ENCODE measurements at regions not wholly inside any gene's neighbourhood (a gene's known extent, or its start where the extent isn't known, plus 50 kb on each side); places are given as distances from the start of the nearest gene placed in this dataset.

- no peak for DNase-seq (ENCODE audit: extremely low read depth, low read depth)
These were observed 454.2 kb upstream of the AKR1E2 start for GRCh38 chr10:4371691-4372295.

GRCh38 chr10:4370376-4370775, 455.6 kb upstream of the AKR1E2 start:
- DNase-seq (ENCODE audit: extremely low read depth, low read depth): no peak

DNA sequence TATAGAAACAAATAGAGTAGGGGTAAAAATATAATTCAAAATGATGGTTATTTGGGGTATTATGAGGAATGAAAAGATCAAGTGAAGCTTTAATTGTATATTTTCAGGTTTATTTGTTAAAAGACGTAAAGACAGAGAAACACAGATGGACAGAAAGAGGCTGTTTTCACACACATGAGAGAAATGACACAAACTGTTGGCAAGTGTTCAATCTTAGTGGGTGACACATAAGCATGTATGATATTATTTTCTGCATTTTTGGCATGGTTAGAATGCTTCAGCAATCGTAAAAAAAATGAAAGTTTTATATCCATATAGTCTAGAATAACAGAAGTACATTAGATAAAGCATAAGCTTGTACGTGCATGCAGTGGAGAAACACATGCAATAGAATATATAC, 464.4 kb upstream of the AKR1E2 start:
- DNase-seq (ENCODE audit: extremely low read depth, low read depth): no peak

- no peak for DNase-seq (ENCODE audit: extremely low read depth, low read depth)
These were observed 467.0 kb upstream of the AKR1E2 start for GRCh38 chr10:4359003-4359402.

GRCh38 chr10:4357911-4358310, 468.1 kb upstream of the AKR1E2 start:
- no peak for DNase-seq (ENCODE audit: extremely low read depth, low read depth)

GRCh38 chr10:4355350-4355749, 470.7 kb upstream of the AKR1E2 start:
- DNase-seq (ENCODE audit: extremely low read depth, low read depth): no peak

DNA sequence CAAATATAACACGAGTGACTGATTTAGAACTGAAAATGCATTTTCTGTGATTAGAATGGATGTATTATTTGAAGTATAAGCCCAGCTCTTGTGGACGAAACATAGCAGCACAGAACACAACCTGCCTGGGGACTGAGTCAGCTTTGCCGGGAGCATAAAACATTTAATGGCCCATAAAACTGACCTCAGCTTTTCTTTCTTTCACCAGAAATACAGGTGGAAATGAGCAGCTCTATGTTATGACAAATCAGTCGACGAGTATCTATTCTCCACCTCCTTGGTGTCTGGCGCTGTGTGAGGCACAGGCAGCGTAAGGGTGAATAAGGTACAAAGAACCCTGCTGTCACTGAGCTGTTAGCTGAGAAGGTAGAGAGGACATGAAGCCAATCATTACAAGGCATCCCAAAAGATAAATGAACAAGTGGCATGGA, 471.6 kb upstream of the AKR1E2 start:
- no peak for DNase-seq (ENCODE audit: extremely low read depth, low read depth)

DNA sequence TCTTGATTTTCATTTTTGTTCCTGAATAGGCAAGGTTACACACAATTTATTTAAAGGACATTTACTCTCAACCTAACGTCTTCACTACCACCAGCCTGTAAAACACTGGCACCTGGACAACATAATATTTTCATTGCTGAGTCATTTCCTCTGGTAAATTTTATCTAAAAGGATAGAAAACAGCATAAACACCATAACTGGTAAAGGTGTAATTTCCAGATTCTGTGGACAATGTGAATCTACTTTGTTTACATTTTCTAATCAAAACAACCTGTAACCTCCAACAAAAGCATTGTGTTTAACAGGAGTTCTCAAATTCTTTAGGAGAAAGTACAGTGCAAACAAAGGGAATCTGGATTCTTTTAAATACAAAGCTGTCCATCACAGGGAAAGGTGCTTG, 472.0 kb upstream of the AKR1E2 start:
- no peak for DNase-seq (ENCODE audit: extremely low read depth, low read depth)

- no peak for DNase-seq (ENCODE audit: extremely low read depth, low read depth)
These were observed 472.9 kb upstream of the AKR1E2 start for GRCh38 chr10:4353059-4353655.

DNA sequence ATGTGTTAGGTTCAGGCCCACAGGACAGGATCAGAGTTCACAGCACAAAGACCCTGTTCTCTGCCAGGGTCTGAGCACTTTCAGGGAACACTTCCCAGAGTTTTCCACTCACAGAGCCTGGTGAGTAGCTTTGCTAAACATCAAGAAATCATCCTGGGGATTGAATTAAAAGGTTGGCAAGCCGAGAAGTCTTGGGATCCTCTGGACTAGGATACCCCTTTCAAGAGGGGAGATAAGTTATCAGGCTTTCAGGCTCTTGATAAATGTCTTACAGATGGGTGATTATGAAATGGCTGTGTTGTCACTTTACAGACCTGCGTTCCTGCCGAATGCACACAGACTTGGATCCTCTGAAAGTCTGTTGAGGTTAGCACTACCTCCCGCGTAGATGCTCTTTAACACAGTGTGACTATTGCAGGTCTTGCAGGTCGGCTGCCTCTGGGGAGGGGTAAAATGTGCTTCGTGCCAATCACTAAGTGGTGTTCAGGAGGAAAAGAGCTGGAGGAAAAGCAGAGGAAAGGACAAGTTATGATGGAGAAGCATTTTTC, 473.5 kb upstream of the AKR1E2 start:
- DNase-seq (ENCODE audit: extremely low read depth, low read depth): no peak

GRCh38 chr10:4351723-4352413, 474.1 kb upstream of the AKR1E2 start:
- no peak for DNase-seq (ENCODE audit: extremely low read depth, low read depth)

DNA sequence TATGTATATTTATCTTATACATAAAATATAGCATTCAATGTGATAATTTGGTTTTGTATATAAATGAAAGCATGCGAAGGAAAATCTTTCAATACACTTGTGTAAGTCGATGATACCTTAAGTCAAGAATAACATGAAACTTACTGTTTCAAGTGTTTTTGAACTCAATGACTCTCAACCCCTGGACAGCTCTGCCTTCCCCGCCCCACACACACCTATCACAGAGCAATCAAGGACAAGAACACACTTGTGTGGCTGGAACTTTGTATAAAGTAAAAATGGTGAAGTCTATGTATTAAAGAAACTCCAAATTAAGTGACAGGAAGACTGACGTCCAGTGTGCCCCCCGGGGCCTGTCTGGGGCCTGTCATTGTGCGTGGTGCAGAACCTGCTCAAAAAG, 478.6 kb upstream of the AKR1E2 start:
- no peak for DNase-seq (ENCODE audit: extremely low read depth, low read depth)

DNA sequence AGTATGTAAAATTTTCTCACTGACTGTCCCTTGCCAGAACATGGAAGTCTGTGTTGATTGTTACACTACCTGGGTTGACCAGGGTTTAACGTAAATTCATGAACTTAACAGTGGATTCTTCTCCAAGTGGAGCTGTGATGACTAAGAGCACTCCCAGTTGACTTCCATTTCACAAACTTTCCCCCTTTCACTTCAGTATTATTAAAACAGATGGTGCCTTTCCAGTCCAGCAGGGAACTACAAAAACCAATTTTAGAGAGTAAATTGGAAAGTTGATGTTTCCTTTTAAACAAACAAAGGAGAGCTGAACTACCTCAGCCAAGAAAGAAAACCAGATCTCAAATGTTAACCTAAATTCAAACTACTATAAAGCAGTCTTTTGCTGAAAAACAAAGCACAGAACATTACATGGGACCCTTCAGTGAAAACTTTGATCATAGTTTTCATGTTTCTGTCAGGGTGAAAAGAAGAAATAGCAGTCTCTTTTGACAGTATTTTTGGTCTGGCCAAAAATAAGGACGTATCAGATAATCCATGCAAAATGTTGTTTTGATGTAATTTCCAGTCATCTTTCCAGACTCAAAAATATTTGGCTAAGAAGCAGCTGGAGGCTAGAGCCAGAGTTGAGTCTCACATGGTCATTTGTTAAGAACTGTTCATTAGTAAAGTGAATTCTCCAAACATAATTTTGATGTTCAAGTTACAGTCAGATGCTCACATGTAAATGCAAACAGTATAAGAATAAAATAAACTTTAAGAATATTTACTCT, 479.9 kb upstream of the AKR1E2 start:
- no peak for DNase-seq (ENCODE audit: extremely low read depth, low read depth)

DNA sequence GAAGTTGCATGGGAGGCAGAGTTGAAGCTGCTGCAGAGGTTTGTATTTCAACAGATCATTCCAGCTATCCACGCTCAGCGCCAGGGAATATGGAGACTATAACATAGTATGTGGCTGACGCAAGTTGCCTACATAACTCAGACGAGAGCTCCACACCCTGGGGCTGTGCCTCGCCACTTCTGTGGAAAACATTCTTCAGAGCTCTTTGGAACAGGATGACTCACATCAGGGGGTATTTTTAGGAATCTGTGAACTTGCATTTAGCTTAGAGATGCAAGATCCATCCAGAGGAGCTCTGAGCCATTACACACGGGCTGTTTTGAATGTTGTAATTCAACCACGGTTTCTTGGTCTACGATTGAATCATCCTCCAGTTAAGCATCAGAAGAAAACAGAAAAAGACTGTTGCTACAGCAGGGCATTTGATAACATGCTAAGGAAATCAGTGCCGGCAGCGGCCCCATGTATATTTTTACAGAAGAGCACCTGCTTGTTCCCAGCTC, 481.5 kb upstream of the AKR1E2 start:
- peak; percentile 95 for DNase-seq (ENCODE audit: extremely low read depth, low read depth)

DNA sequence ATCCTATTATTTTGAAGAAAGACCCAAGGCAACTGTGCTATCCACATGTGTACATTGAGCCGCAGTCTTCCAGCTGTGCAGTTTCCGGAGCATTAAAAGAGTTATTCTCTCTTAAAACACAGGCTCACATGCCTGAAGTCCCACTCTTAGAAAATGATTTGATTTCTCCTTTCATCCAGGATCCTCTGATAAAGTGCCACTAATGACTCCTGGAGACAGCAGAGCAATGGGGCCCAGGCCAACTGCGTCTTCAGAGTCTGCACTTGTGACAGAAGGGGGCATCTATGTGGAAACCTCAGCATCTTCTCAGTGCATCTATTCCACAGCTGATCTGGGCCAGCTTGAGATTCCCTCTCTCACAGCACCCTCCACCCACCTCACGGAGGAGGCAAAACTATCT, 482.1 kb upstream of the AKR1E2 start:
- no peak for DNase-seq (ENCODE audit: extremely low read depth, low read depth)

DNA sequence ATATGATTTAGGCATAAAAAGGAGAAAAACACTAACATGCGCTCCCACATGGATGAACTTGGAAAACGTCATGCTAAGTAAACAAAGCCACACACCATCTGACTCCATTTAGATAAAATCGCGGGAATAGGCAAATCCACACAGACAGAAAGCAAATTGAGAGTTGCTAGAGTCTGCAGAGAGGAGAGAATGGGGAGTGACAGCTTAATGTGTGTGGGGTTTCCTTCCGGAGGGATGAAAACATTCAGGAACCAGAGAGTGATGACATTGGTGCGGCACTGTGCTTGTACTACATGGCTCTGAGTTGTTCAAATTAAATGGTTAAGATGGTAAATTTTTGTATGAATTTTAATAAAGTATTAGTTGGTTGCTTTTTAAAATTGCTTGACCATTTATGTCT, 482.9 kb upstream of the AKR1E2 start:
- DNase-seq (ENCODE audit: extremely low read depth, low read depth): no peak

- no peak for DNase-seq (ENCODE audit: extremely low read depth, low read depth)
These were observed 487.2 kb upstream of the AKR1E2 start for GRCh38 chr10:4338768-4339167.

- no peak for DNase-seq (ENCODE audit: extremely low read depth, low read depth)
These were observed 488.4 kb upstream of the AKR1E2 start for GRCh38 chr10:4337563-4337962.

GRCh38 chr10:4334871-4335270, 491.1 kb upstream of the AKR1E2 start:
- DNase-seq (ENCODE audit: extremely low read depth, low read depth): no peak

- no peak for DNase-seq (ENCODE audit: extremely low read depth, low read depth)
These were observed 492.0 kb upstream of the AKR1E2 start for GRCh38 chr10:4334015-4334414.

DNA sequence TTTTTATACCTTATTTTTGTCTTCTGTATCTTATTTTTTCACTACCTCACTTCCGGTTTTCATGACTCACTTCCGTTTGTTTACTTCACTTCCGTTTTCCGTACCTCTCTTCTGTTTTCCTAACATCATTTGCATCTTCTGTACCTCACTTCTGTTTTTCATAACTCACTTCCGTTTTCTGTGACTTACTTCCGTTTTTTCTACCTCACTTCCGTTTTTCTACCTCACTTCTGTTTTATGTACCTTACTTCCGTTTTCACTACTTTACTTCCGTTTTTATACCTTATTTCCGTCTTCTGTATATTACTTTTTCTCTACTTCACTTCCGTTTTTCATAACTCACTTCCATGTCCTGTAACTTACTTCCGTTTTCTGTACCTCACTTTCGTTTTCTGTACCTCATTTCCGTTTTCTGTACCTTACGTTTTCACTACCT, 492.5 kb upstream of the AKR1E2 start:
- no peak for DNase-seq (ENCODE audit: extremely low read depth, low read depth)

Measured in NCI-H460 (cell line).